ENCODE measurements at regions not wholly inside any gene's neighbourhood (a gene's known extent, or its start where the extent isn't known, plus 50 kb on each side); places are given as distances from the start of the nearest gene placed in this dataset.

DNA sequence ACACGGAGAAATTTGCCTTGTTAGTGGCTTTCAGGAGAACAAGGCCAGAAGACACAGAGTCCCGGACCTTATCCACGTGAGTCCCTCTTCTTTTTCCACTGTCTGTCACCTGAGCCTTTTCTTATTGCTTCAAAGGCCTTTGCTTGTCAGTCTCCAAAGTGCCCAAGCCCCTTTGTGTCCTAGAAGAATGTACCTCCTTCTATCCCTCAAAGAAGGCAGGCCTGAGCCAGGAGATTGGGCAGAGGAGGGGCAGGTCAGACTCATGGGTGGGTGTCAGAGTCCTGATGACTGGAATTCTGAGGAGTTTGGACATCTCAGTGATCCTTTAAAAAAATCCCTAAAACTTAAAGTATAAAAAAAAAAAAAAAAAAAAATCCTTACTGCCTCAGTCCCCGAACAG, 299.6 kb upstream of the NCAM1 start:
- ChIA-PET POLR2A (ENCODE audit: partially characterized antibody) (no interaction called here), CTCF (ENCODE audit: partially characterized antibody) (no interaction called here)
- Histone ChIP-seq H2BK120ac (replicated peaks; ENCODE audit: low read depth, low read length) (no peak overlapping the region), H2BK15ac (ENCODE audit: low read length) (no peak overlapping the region), H3K79me2 (ENCODE audit: control insufficient read depth in 1 of 2, insufficient read depth in 2 of 2, low read length in 2 of 2) (no peaks in the 10 kb centered on the region), H3K4ac (replicated peaks; ENCODE audit: insufficient read length, low read depth, low read length) (no peak overlapping the region), H3K18ac (ENCODE audit: extremely low read depth, low read length) (no peak overlapping the region), H3K36me3 (ENCODE audit: control insufficient read depth in 2 of 4, insufficient read depth in 4 of 4, low read length in 3 of 4) (no peaks in the 10 kb centered on the region), H2BK20ac (ENCODE audit: low read length) (no peak overlapping the region), H3K27ac (ENCODE audit: low read depth, low read length) (no peak overlapping the region), H3K79me1 (ENCODE audit: low read depth, low read length) (no peaks in the 10 kb centered on the region; the same call in 1 of the 2 replicates), H3K23ac (ENCODE audit: insufficient read length) (no peak overlapping the region), H2AFZ (ENCODE audit: low read length) (no peak overlapping the region), H3K27me3 (replicated peaks in 1 of 4; ENCODE audit: control insufficient read depth in 3 of 4, extremely low read depth in 1 of 4, insufficient read depth in 3 of 4, low read length in 3 of 4) (no peaks in the 10 kb centered on the region), H2BK12ac (ENCODE audit: low read depth, low read length) (no peak overlapping the region), H3K9ac (replicated peaks in 1 of 4; ENCODE audit: extremely low read depth in 1 of 4, low read depth in 3 of 4, low read length in 3 of 4) (no peak overlapping the region), H3K23me2 (ENCODE audit: low read depth, low read length) (no peaks in the 10 kb centered on the region; the same call in 1 of the 2 replicates), H3K56ac (replicated peaks; ENCODE audit: insufficient read length, low read depth, low read length) (no peak overlapping the region), H3K4me2 (ENCODE audit: insufficient read depth in 1 of 2, low read depth in 2 of 2, low read length in 2 of 2) (no peak overlapping the region), H3K14ac (ENCODE audit: insufficient read length) (no peak overlapping the region), H4K91ac (replicated peaks; ENCODE audit: insufficient read length, low read length) (no peak overlapping the region), H3K4me1 (replicated peaks in 1 of 4; ENCODE audit: control insufficient read depth in 3 of 4, insufficient read depth in 4 of 4, low read length in 3 of 4) (no peaks in the 10 kb centered on the region), H4K20me1 (replicated peaks in 1 of 2; ENCODE audit: control insufficient read depth in 1 of 2, insufficient read depth in 2 of 2, low read length in 2 of 2) (no peaks in the 10 kb centered on the region), H2AK5ac (ENCODE audit: low read depth, low read length) (no peak overlapping the region), H3K9me3 (ENCODE audit: insufficient read depth in 2 of 2, low read depth in 1 of 2, low read length in 1 of 2) (no peaks in the 10 kb centered on the region), H4K5ac (ENCODE audit: insufficient read length, low read depth, low read length) (no peak overlapping the region), H3K4me3 (ENCODE audit: extremely low read depth in 1 of 4, insufficient read depth in 2 of 4, low read depth in 3 of 4, low read length in 4 of 4) (no peak overlapping the region), H4K8ac (ENCODE audit: extremely low read depth, insufficient read depth, low read length) (no peak overlapping the region), H2BK5ac (ENCODE audit: low read depth, low read length) (no peak overlapping the region)
- DNase-seq (ENCODE audit: low read depth in 1 of 2, low spot score in 2 of 2) (no peak), FAIRE-seq (no peak)
- 100% methylated on average over 4 of the region's 4 CpGs; no CpG with 5 or more reads in 1 of the 2 experiments for WGBS, 2 experiments (ENCODE audit: extremely low coverage in 1 of 2, insufficient coverage in 1 of 2, insufficient read length in 1 of 2, insufficient replicate concordance in 2 of 2, low coverage in 1 of 2, low lambda C conversion rate in 2 of 2, missing lambda C conversion rate in 1 of 2)
- TF ChIP-seq POLR2AphosphoS5 (IDR thresholded peaks at IDR 0.05; ENCODE audit: low read depth, low read length) (no peak), KDM4A (IDR thresholded peaks at IDR 0.05; ENCODE audit: low read depth, low read length, severe bottlenecking) (no peak), RAD21 (IDR thresholded peaks at IDR 0.05 in 1 of 2, conservative IDR thresholded peaks at IDR 0.05 in 1 of 2; ENCODE audit: low read depth in 2 of 2, low read length in 2 of 2) (no peak), FOSL1 (IDR thresholded peaks at IDR 0.05; ENCODE audit: insufficient read depth, low read depth, low read length) (no peak), CTBP2 (IDR thresholded peaks at IDR 0.05; ENCODE audit: borderline replicate concordance, insufficient read depth, insufficient read length, low read length) (no peak), MAFK (IDR thresholded peaks at IDR 0.05; ENCODE audit: low read depth, low read length) (no peak), CREB1 (IDR thresholded peaks at IDR 0.05) (no peak), SIN3A (conservative IDR thresholded peaks at IDR 0.05 in 1 of 2, IDR thresholded peaks at IDR 0.05 in 1 of 2; ENCODE audit: low read depth in 1 of 2, low read length in 2 of 2) (no peak), CHD1 (IDR thresholded peaks at IDR 0.05; ENCODE audit: low read depth, low read length) (no peak), SIX5 (IDR thresholded peaks at IDR 0.05; ENCODE audit: low read depth, low read length) (no peak), KDM1A (IDR thresholded peaks at IDR 0.05; ENCODE audit: borderline replicate concordance, low read length) (no peak), TAF7 (optimal IDR thresholded peaks at IDR 0.05; ENCODE audit: borderline replicate concordance, low read depth, low read length) (no peak)
- TF ChIP-seq, protein P1, sequence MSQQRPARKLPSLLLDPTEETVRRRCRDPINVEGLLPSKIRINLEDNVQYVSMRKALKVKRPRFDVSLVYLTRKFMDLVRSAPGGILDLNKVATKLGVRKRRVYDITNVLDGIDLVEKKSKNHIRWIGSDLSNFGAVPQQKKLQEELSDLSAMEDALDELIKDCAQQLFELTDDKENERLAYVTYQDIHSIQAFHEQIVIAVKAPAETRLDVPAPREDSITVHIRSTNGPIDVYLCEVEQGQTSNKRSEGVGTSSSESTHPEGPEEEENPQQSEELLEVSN (IDR thresholded peaks at IDR 0.05) = no peak

All from H1 (cell line).